HG03280 (cell line): ENCODE measurements at regions not wholly inside any gene's neighbourhood (a gene's known extent, or its start where the extent isn't known, plus 50 kb on each side); places are given as distances from the start of the nearest gene placed in this dataset.

ENCODE experiments used
- ATAC-seq: cut with Tn5 transposase; IDR thresholded peaks from one replicate; pipeline ENCODE4 v1.9.1; 2021; ENCODE audit warnings: mild to moderate bottlenecking, moderate library complexity; ENCODE audit not compliant: unreplicated experiment

GRCh38 chr2:241924069-241924908 is 54.8 kb downstream of the RTP5 start:
- no peak for ATAC-seq

- ATAC-seq = no peak
Measured at GRCh38 chr2:241924909-241925250, 55.4 kb downstream of the RTP5 start.

GRCh38 chr2:241925277-241925676 is 55.7 kb downstream of the RTP5 start:
- ATAC-seq = no peak

GRCh38 chr2:241925821-241926441 is 56.4 kb downstream of the RTP5 start:
- no peak for ATAC-seq

GRCh38 chr2:241926541-241927311 is 57.2 kb downstream of the RTP5 start:
- ATAC-seq = no peak

GRCh38 chr2:241929551-241930490 is 60.3 kb downstream of the RTP5 start:
- no peak for ATAC-seq

GRCh38 chr2:241931084-241931975 is 61.8 kb downstream of the RTP5 start:
- ATAC-seq = no peak

- ATAC-seq = no peak
Measured at GRCh38 chr2:241931976-241932898, 62.7 kb downstream of the RTP5 start.

- no peak for ATAC-seq
Measured at GRCh38 chr2:241932899-241933178, 63.3 kb downstream of the RTP5 start.

- ATAC-seq = no peak
Measured at GRCh38 chr2:241933179-241933911, 63.8 kb downstream of the RTP5 start.

GRCh38 chr2:241935314-241935713 is 65.8 kb downstream of the RTP5 start:
- no peak for ATAC-seq

GRCh38 chr2:241935774-241936173 is 66.2 kb downstream of the RTP5 start:
- no peak for ATAC-seq

GRCh38 chr2:241936457-241937133 is 67.1 kb downstream of the RTP5 start:
- no peak for ATAC-seq

- no peak for ATAC-seq
Measured at GRCh38 chr2:241937297-241937696, 67.8 kb downstream of the RTP5 start.

GRCh38 chr2:241939541-241939940 is 70.0 kb downstream of the RTP5 start:
- ATAC-seq = no peak

GRCh38 chr2:241940329-241940728 is 70.8 kb downstream of the RTP5 start:
- no peak for ATAC-seq

GRCh38 chr2:241941691-241942301 is 72.3 kb downstream of the RTP5 start:
- ATAC-seq = no peak
